ENCODE measurements at regions not wholly inside any gene's neighbourhood (a gene's known extent, or its start where the extent isn't known, plus 50 kb on each side); places are given as distances from the start of the nearest gene placed in this dataset.

DNA sequence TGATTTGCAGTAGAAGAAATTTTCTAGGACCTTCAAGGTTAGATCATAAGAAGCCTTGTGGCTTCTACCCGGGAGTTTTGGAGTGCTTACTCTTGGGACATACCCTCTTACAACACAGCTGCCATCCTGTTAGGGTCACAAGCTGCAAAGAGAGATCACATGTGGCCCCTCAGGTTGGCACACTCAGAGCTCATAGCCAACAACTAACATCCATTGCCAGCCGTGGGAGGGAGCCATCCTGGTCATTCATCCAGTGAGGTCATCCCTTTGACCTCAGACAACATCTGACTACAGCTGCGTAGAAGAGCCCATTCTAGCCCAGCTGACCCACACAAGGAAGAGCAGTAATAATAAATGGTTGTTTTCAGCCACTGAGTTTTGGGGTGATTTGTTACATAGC, 76.9 kb upstream of the NABP1 start:
- Mint-ChIP-seq H3K27ac (no peak overlapping the region), H3K4me1 (ENCODE audit: low read depth) (no peaks in the 10 kb centered on the region), H3K27me3 (no peaks in the 10 kb centered on the region), H3K9me3 (no peaks in the 10 kb centered on the region), H3K36me3 (ENCODE audit: low read depth) (no peaks in the 10 kb centered on the region), H3K4me3 (no peak overlapping the region)
- ATAC-seq (no peak), DNase-seq (no peak)
- ChIA-PET POLR2A (interaction anchor here (0.5 to 0.8 kb wide), 2 partner anchors 34 to 45 kb away, joined by 3 read pairs; no protein-coding TSS in a partner anchor), CTCF (interaction anchor here (0.7 to 1.5 kb wide), 2 partner anchors 47 to 90 kb away, joined by 3 to 6 read pairs; no protein-coding TSS in a partner anchor)
- intact Hi-C loops (cut with micrococcal nuclease): no loop called here
- TF ChIP-seq, protein P1, sequence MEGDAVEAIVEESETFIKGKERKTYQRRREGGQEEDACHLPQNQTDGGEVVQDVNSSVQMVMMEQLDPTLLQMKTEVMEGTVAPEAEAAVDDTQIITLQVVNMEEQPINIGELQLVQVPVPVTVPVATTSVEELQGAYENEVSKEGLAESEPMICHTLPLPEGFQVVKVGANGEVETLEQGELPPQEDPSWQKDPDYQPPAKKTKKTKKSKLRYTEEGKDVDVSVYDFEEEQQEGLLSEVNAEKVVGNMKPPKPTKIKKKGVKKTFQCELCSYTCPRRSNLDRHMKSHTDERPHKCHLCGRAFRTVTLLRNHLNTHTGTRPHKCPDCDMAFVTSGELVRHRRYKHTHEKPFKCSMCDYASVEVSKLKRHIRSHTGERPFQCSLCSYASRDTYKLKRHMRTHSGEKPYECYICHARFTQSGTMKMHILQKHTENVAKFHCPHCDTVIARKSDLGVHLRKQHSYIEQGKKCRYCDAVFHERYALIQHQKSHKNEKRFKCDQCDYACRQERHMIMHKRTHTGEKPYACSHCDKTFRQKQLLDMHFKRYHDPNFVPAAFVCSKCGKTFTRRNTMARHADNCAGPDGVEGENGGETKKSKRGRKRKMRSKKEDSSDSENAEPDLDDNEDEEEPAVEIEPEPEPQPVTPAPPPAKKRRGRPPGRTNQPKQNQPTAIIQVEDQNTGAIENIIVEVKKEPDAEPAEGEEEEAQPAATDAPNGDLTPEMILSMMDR (IDR thresholded peaks at IDR 0.05): no peak

DNA sequence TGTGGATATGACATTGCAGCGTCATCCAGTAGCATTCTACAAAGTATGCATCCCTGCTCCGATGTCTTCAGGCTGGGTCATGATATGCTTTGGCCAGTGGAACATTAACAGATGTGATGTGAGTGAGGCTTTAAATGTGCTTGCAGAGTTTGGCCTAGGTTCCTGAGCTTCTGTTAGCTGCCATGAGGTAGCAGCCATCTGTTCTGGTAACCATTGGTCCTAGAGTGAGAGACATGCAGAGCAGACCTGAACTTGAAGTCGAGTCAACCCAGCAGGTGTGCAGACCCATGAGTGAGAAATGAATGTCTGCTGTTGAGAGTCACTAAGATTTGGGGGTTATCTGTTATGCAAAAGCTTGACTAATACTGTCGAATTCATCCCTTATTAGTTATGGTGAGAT, 73.8 kb upstream of the NABP1 start:
- ChIA-PET CTCF (interaction anchor here (1.3 kb wide), 1 partner anchor 558 kb away, joined by 4 read pairs; no protein-coding TSS in a partner anchor), POLR2A (no interaction called here)
- Mint-ChIP-seq H3K4me1 (ENCODE audit: low read depth) (no peaks in the 10 kb centered on the region), H3K36me3 (ENCODE audit: low read depth) (no peaks in the 10 kb centered on the region), H3K9me3 (no peaks in the 10 kb centered on the region), H3K27ac (no peak overlapping the region), H3K4me3 (no peak overlapping the region), H3K27me3 (no peaks in the 10 kb centered on the region)
- DNase-seq: no peak
- ATAC-seq: no peak
- intact Hi-C loops (cut with micrococcal nuclease): no loop called here
- TF ChIP-seq, protein P1 (IDR thresholded peaks at IDR 0.05): no peak

DNA sequence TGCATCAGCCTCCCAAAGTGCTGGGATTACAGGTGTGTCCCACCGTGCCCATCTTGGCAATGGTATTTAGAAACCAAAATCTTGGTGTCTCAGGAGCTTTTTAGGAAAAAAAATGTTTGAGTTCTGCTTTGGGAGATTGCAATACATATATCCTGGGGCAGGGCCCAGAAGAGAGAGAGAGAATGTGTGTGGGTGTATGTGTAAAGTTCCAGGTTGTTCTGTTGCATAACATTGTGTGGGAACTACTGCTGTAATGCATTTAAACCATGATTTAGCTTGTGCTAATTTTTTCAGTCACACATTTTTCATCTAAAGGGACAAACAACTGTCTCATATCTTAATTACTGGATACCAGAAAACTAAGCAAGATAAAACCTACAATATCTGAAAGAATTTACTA, 70.8 kb upstream of the NABP1 start:
- Mint-ChIP-seq H3K4me3 (no peak overlapping the region), H3K27me3 (no peaks in the 10 kb centered on the region), H3K27ac (no peak overlapping the region), H3K36me3 (ENCODE audit: low read depth) (no peaks in the 10 kb centered on the region), H3K9me3 (no peaks in the 10 kb centered on the region), H3K4me1 (ENCODE audit: low read depth) (no peaks in the 10 kb centered on the region)
- DNase-seq (no peak), ATAC-seq (no peak)
- ChIA-PET CTCF (no interaction called here), POLR2A (no interaction called here)
- TF ChIP-seq, protein P1 (IDR thresholded peaks at IDR 0.05): no peak
- intact Hi-C loops (cut with micrococcal nuclease): no loop called here

DNA sequence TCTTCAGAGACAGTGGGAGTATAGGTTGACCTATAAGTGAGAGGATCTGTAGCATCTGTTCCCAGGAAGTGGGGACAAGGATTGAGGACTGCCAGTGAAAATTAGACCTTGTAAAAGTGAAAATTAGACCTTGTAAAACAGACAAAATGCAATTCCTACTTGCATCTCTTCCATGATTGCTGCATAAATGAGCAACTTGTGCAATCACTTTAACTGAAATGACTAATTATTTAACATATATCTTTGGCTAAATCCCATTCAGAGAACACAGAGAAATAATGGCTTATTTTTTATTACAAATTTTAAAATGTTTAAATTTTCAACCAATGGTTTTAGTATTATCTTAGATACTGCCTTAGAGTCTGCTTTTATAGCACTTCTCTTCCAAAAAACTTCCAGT, 67.2 kb upstream of the NABP1 start:
- no peak for ATAC-seq
- H3K9me3 Mint-ChIP-seq: no peaks in the 10 kb centered on the region
- no peaks in the 10 kb centered on the region for H3K27me3 Mint-ChIP-seq
- TF ChIP-seq, protein P1 (IDR thresholded peaks at IDR 0.05): no peak
- H3K36me3 Mint-ChIP-seq (ENCODE audit: low read depth): no peaks in the 10 kb centered on the region
- H3K27ac Mint-ChIP-seq: no peak overlapping the region
- peaks cover 11% of the 10 kb centered on the region for H3K4me1 Mint-ChIP-seq (ENCODE audit: low read depth)
- no peak overlapping the region for H3K4me3 Mint-ChIP-seq
- intact Hi-C loops (cut with micrococcal nuclease): no loop called here
- DNase-seq: no peak
- ChIA-PET POLR2A (no interaction called here), CTCF (no interaction called here)

DNA sequence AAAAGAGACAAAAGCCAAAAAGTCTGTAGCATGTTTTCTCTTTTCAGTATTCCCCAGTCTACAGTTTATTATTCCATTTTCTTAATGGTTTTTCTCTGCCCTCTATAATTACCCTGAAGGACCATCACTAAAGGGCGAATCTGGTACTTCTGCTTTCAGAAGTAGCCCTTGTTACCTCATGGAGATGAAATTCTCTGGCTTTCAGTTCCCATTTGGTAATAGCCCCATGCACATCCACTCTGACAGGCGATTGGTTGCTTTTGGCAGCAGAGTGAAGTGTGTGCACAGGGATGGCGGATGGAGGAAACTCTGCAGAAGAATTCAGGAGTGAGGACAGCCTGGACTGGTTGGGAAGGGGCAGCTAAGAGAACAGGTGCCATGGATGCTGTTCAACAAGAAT, 66.3 kb upstream of the NABP1 start:
- Mint-ChIP-seq H3K27ac (no peak overlapping the region), H3K36me3 (ENCODE audit: low read depth) (no peaks in the 10 kb centered on the region), H3K4me1 (ENCODE audit: low read depth) (peaks cover 16% of the 10 kb centered on the region), H3K9me3 (no peaks in the 10 kb centered on the region), H3K27me3 (no peaks in the 10 kb centered on the region), H3K4me3 (no peak overlapping the region)
- no peak for DNase-seq
- intact Hi-C loops (cut with micrococcal nuclease): no loop called here
- TF ChIP-seq, protein P1 (IDR thresholded peaks at IDR 0.05): no peak
- ChIA-PET POLR2A (no interaction called here), CTCF (interaction anchor here (0.9 to 1.0 kb wide), 2 partner anchors 22 to 41 kb away, joined by 3 read pairs; no protein-coding TSS in a partner anchor)
- no peak for ATAC-seq

Data from activated CD8-positive, alpha-beta T cell treated with anti-CD3 and anti-CD28 coated beads for 36 hours (primary cell).